LNCAP (cell line): ENCODE measurements at regions not wholly inside any gene's neighbourhood (a gene's known extent, or its start where the extent isn't known, plus 50 kb on each side); places are given as distances from the start of the nearest gene placed in this dataset.

Experiments
- CTCF ChIP-seq: fragments of 450-650 bp; IDR thresholded peaks from 2 replicates; pipeline ENCODE4 v1.5.1; 2017; ENCODE audit warnings: mild to moderate bottlenecking

GRCh38 chr4:140277576-140277975, 95.9 kb upstream of the SCOC start:
- TF ChIP-seq CTCF = no peak

- no peak for TF ChIP-seq CTCF
Observed at GRCh38 chr4:140271553-140271952, 101.9 kb upstream of the SCOC start.

GRCh38 chr4:140269369-140269768, 104.1 kb upstream of the SCOC start:
- TF ChIP-seq CTCF = no peak

GRCh38 chr4:140268186-140268841, 105.1 kb upstream of the SCOC start:
- no peak for TF ChIP-seq CTCF

GRCh38 chr4:140267576-140267975, 105.9 kb upstream of the SCOC start:
- no peak for TF ChIP-seq CTCF

- no peak for TF ChIP-seq CTCF
Observed at GRCh38 chr4:140266958-140267568, 106.4 kb upstream of the SCOC start.

- TF ChIP-seq CTCF = no peak
Observed at GRCh38 chr4:140260227-140260626, 106.2 kb upstream of the MAML3 start.
